Smooth muscle cell (in vitro differentiated cells): ENCODE measurements at regions not wholly inside any gene's neighbourhood (a gene's known extent, or its start where the extent isn't known, plus 50 kb on each side); places are given as distances from the start of the nearest gene placed in this dataset.

Experiments used
- DNase-seq: peaks from one replicate; lab custom pipeline; 2025; ENCODE audit not compliant: unreplicated experiment; lab: John Stamatoyannopoulos, UW
- H2AFZ ChIP-seq: fragments of 200-600 bp; sonication (generic); 2 replicates; pipeline ENCODE4 v1.6.0; 2016; ENCODE audit warnings: antibody characterized with exemption, low read depth, mild to moderate bottlenecking
- H3F3A ChIP-seq: fragments of 200-600 bp; sonication (generic); 2 replicates; pipeline ENCODE4 v1.6.0; 2017; ENCODE audit warnings: antibody characterized with exemption, low read depth
- H3K27ac ChIP-seq: fragments of 200-600 bp; sonication (generic); 2 replicates; pipeline ENCODE4 v1.5.1; 2016; ENCODE audit warnings: low read depth, mild to moderate bottlenecking
- H3K27me3 ChIP-seq: fragments of 200-600 bp; sonication (generic); 2 replicates; pipeline ENCODE4 v1.6.1; 2016; ENCODE audit warnings: low read depth, mild to moderate bottlenecking
- H3K36me3 ChIP-seq: fragments of 200-600 bp; sonication (generic); 2 replicates; pipeline ENCODE4 v1.5.1; 2016; ENCODE audit warnings: low read depth
- H3K4me1 ChIP-seq: fragments of 200-600 bp; sonication (generic); 2 replicates; pipeline ENCODE4 v1.5.1; 2016; ENCODE audit warnings: low read depth
- H3K4me2 ChIP-seq: fragments of 200-600 bp; sonication (generic); 2 replicates; pipeline ENCODE4 v1.6.0; 2016; ENCODE audit warnings: mild to moderate bottlenecking
- H3K4me3 ChIP-seq: fragments of 200-600 bp; sonication (generic); 2 replicates; pipeline ENCODE4 v1.5.1; 2016; ENCODE audit warnings: mild to moderate bottlenecking
- H3K79me2 ChIP-seq: fragments of 200-600 bp; sonication (generic); 2 replicates; pipeline ENCODE4 v1.6.0; 2016; ENCODE audit warnings: low read depth, mild to moderate bottlenecking
- H3K9ac ChIP-seq: fragments of 200-600 bp; sonication (generic); 2 replicates; pipeline ENCODE4 v1.6.0; 2016; ENCODE audit warnings: low read depth
- H3K9me3 ChIP-seq: fragments of 200-600 bp; sonication (generic); replicated peaks from 2 replicates; pipeline ENCODE4 v1.5.1; 2016; ENCODE audit warnings: low read depth
- H4K20me1 ChIP-seq: fragments of 200-600 bp; sonication (generic); 2 replicates; pipeline ENCODE4 v1.6.0; 2016; ENCODE audit warnings: low read depth
- CTCF ChIP-seq: fragments of 200-600 bp; sonication (generic); IDR thresholded peaks from 2 replicates; pipeline ENCODE4 v1.5.1; 2017; ENCODE audit warnings: borderline replicate concordance, mild to moderate bottlenecking, antibody characterized with exemption; ENCODE audit not compliant: insufficient read depth, poor library complexity, severe bottlenecking
- WGBS: methylation state at CpG from one replicate; pipeline ENCODE4 v1.1.7; 2016; ENCODE audit warnings: low lambda C conversion rate; 5-methylcytosine and 5-hydroxymethylcytosine counted together

- Histone ChIP-seq H3K36me3 (no peaks in the 10 kb centered on the region), H3K4me3 (no peak overlapping the region), H4K20me1 (no peaks in the 10 kb centered on the region), H3K27ac (no peak overlapping the region), H3K27me3 (no peaks in the 10 kb centered on the region), H3K4me1 (no peaks in the 10 kb centered on the region), H3F3A (peaks cover 4% of the 10 kb centered on the region), H3K9ac (no peak overlapping the region), H3K4me2 (no peak overlapping the region), H3K79me2 (no peaks in the 10 kb centered on the region), H2AFZ (no peak overlapping the region), H3K9me3 (no peaks in the 10 kb centered on the region)
- no peak for DNase-seq
- WGBS, result 96% methylated on average over 1 of the region's 1 CpG
- TF ChIP-seq CTCF, result no peak
These were observed 336.9 kb upstream of the DMAC1 start for GRCh38 chr9:8136477-8136876.

GRCh38 chr9:8134635-8135034, 335.1 kb upstream of the DMAC1 start:
- Histone ChIP-seq H2AFZ (no peak overlapping the region), H3K79me2 (no peaks in the 10 kb centered on the region), H3K4me3 (no peak overlapping the region), H3K27me3 (no peaks in the 10 kb centered on the region), H3K9me3 (no peaks in the 10 kb centered on the region), H3F3A (peaks cover 4% of the 10 kb centered on the region), H3K27ac (no peak overlapping the region), H3K9ac (no peak overlapping the region), H3K4me2 (no peak overlapping the region), H4K20me1 (no peaks in the 10 kb centered on the region), H3K36me3 (no peaks in the 10 kb centered on the region), H3K4me1 (no peaks in the 10 kb centered on the region)
- no peak for TF ChIP-seq CTCF
- WGBS, result 76% methylated on average over 3 of the region's 3 CpGs
- no peak for DNase-seq

- Histone ChIP-seq H3K9ac (no peak overlapping the region), H3K4me3 (no peak overlapping the region), H3K27me3 (no peaks in the 10 kb centered on the region), H3K36me3 (no peaks in the 10 kb centered on the region), H3K27ac (no peak overlapping the region), H2AFZ (no peak overlapping the region), H3K4me1 (no peaks in the 10 kb centered on the region), H4K20me1 (no peaks in the 10 kb centered on the region), H3K4me2 (no peak overlapping the region), H3K9me3 (no peaks in the 10 kb centered on the region), H3K79me2 (no peaks in the 10 kb centered on the region), H3F3A (peaks cover 4% of the 10 kb centered on the region)
- 25% methylated on average over 2 of the region's 2 CpGs for WGBS
- DNase-seq, result no peak
- no peak for TF ChIP-seq CTCF
These were observed 334.0 kb upstream of the DMAC1 start for GRCh38 chr9:8133606-8134005.

- Histone ChIP-seq H3K36me3 (no peaks in the 10 kb centered on the region), H3K9ac (no peak overlapping the region), H3K4me2 (no peak overlapping the region), H3K27me3 (no peaks in the 10 kb centered on the region), H2AFZ (no peak overlapping the region), H3K27ac (no peak overlapping the region), H3K4me3 (no peak overlapping the region), H3K79me2 (no peaks in the 10 kb centered on the region), H3K9me3 (no peaks in the 10 kb centered on the region), H4K20me1 (no peaks in the 10 kb centered on the region), H3K4me1 (no peaks in the 10 kb centered on the region), H3F3A (no peaks in the 10 kb centered on the region)
- DNase-seq, result no peak
- TF ChIP-seq CTCF, result no peak
- WGBS, result 20% methylated on average over 1 of the region's 1 CpG
These were observed 316.0 kb upstream of the DMAC1 start for GRCh38 chr9:8115570-8115969.
